MCF 10A (cell line): ENCODE measurements at regions not wholly inside any gene's neighbourhood (a gene's known extent, or its start where the extent isn't known, plus 50 kb on each side); places are given as distances from the start of the nearest gene placed in this dataset.

ENCODE experiments used
- BruUV-seq: library from RNA; stranded (reverse); fragments of 400-500 nt; replicated peaks from 2 replicates; lab custom pipeline; 2021; lab: Mats Ljungman, UMichigan
- CTCF ChIA-PET: fragments of 300-600 bp; sonication (Branson Sonifier 250); formaldehyde crosslinking; extraction: SDS; loops from one replicate; lab custom pipeline; 2021; ENCODE audit warnings: antibody characterized with exemption, inconsistent platforms; lab: Yijun Ruan, JAX
- POLR2A ChIA-PET: fragments of 300-600, 350-650 bp; sonication (Branson Sonifier 250); formaldehyde crosslinking; extraction: SDS; loops from one replicate; lab custom pipeline; 2020; ENCODE audit warnings: antibody characterized with exemption, inconsistent platforms; lab: Yijun Ruan, JAX
- DNase-seq: peaks from one replicate; pipeline ENCODE4 v3.0.0-alpha.2; 2018; ENCODE audit not compliant: unreplicated experiment
- H3K27ac Mint-ChIP-seq: one replicate; pipeline ENCODE4 v1.8.0; 2022; ENCODE audit warnings: mild to moderate bottlenecking, low read depth, mixed read lengths; ENCODE audit not compliant: unreplicated experiment
- H3K27me3 Mint-ChIP-seq: one replicate; pipeline ENCODE4 v1.8.0; 2022; ENCODE audit warnings: mixed read lengths; ENCODE audit not compliant: insufficient read depth, unreplicated experiment
- H3K36me3 Mint-ChIP-seq: one replicate; pipeline ENCODE4 v1.8.0; 2022; ENCODE audit warnings: mild to moderate bottlenecking, moderate library complexity, mixed read lengths; ENCODE audit not compliant: insufficient read depth, unreplicated experiment
- H3K4me1 Mint-ChIP-seq: one replicate; pipeline ENCODE4 v1.8.0; 2022; ENCODE audit warnings: mixed read lengths; ENCODE audit not compliant: insufficient read depth, unreplicated experiment
- H3K4me3 Mint-ChIP-seq: one replicate; pipeline ENCODE4 v1.8.0; 2022; ENCODE audit warnings: mild to moderate bottlenecking, moderate library complexity, mixed read lengths; ENCODE audit not compliant: unreplicated experiment
- H3K9me3 Mint-ChIP-seq: one replicate; pipeline ENCODE4 v1.8.0; 2022; ENCODE audit warnings: mixed read lengths; ENCODE audit not compliant: unreplicated experiment
- CTCF ChIP-seq: fragments of 200-600 bp; IDR thresholded peaks from one replicate; pipeline ENCODE4 v1.8.0; 2022; ENCODE audit warnings: antibody characterized with exemption, mild to moderate bottlenecking; ENCODE audit not compliant: unreplicated experiment
- intact Hi-C: fragments of 100-400 bp; cut with micrococcal nuclease; formaldehyde crosslinking; loops from 2 replicates; pipeline ENCODE4 v1.14.1; 2022

DNA sequence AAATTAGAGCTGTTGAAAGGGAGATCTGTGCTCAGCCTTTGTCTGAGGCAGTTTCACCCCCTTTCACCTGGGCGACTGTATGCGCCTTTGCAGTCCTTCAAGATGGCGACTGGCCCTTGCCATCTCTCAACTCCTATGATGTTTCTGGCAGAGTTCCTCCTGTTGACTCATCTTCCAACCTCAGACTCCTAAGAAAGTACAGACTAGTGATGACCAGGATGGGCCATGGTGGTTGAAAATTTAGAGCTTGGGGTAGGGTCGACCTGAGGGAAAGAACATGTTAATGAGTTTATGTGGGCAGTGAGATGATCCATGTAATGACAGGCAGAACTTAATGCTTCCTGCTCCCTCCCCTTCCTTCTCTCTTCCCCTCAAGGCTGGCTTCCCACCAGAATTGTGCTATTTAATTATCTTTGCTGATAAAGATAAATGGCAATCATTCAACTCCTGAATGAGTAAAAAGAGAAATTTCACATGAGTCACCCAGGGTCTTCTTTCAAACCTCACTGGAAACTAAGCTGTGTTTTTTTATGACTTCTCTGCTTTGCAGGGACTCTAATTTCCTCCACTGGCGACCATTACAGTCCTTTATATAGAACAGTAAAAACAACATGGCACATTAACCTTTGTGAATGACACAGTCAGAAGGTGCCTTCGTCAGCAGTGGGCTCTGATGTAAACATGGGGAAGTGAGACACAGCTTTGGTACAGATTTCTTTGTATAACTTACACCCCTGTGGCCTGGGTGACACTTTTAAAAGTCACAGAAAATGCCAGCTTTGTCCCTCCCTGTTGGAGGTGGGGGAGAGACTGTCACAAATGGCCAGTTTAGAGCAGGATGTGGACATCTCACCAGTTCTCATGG is 103.5 kb downstream of the SCP2D1 start:
- H3K27me3 Mint-ChIP-seq, result no peaks in the 10 kb centered on the region
- peaks cover 19% of the 10 kb centered on the region for H3K9me3 Mint-ChIP-seq
- H3K36me3 Mint-ChIP-seq, result no peaks in the 10 kb centered on the region
- CTCF ChIA-PET, result interaction anchor here (2.4 kb wide), 1 partner anchor 13 kb away, joined by 6 read pairs; no protein-coding TSS in a partner anchor
- no TSS peak for BruUV-seq
- H3K27ac Mint-ChIP-seq, result no peak overlapping the region
- TF ChIP-seq CTCF, result no peak
- H3K4me3 Mint-ChIP-seq, result no peak overlapping the region
- no peaks in the 10 kb centered on the region for H3K4me1 Mint-ChIP-seq
- intact Hi-C loops, result no loop called here
- POLR2A ChIA-PET, result no interaction called here
- no peak for DNase-seq

GRCh38 chr20:18919996-18920395 is 106.4 kb downstream of the SCP2D1 start:
- no peak for TF ChIP-seq CTCF
- intact Hi-C loops, result no loop called here
- H3K27me3 Mint-ChIP-seq, result no peaks in the 10 kb centered on the region
- peaks cover 19% of the 10 kb centered on the region for H3K9me3 Mint-ChIP-seq
- BruUV-seq, result no TSS peak
- H3K4me3 Mint-ChIP-seq, result no peak overlapping the region
- H3K36me3 Mint-ChIP-seq, result no peaks in the 10 kb centered on the region
- ChIA-PET POLR2A (no interaction called here), CTCF (no interaction called here)
- H3K4me1 Mint-ChIP-seq, result no peaks in the 10 kb centered on the region
- no peak overlapping the region for H3K27ac Mint-ChIP-seq
- DNase-seq, result no peak

GRCh38 chr20:18921291-18921690 is 107.7 kb downstream of the SCP2D1 start:
- no peak for DNase-seq
- POLR2A ChIA-PET, result no interaction called here
- CTCF ChIA-PET, result no interaction called here

GRCh38 chr20:18922251-18922650 is 108.7 kb downstream of the SCP2D1 start:
- CTCF ChIA-PET, result interaction anchor here (0.6 kb wide), 1 partner anchor 1915 kb away, joined by 3 read pairs; no protein-coding TSS in a partner anchor
- H3K4me3 Mint-ChIP-seq, result no peak overlapping the region
- DNase-seq, result no peak

More at GRCh38 chr20:18921291-18921690, 107.7 kb downstream of the SCP2D1 start:
- Mint-ChIP-seq H3K27me3 (no peaks in the 10 kb centered on the region), H3K27ac (no peak overlapping the region), H3K4me3 (no peak overlapping the region), H3K9me3 (peaks cover 18% of the 10 kb centered on the region), H3K36me3 (peaks cover 6% of the 10 kb centered on the region), H3K4me1 (no peaks in the 10 kb centered on the region)
- no peak for TF ChIP-seq CTCF
- BruUV-seq, result no TSS peak
- intact Hi-C loops, result no loop called here

More at GRCh38 chr20:18922251-18922650, 108.7 kb downstream of the SCP2D1 start:
- no peak for TF ChIP-seq CTCF
- peaks cover 6% of the 10 kb centered on the region for H3K36me3 Mint-ChIP-seq
- intact Hi-C loops, result no loop called here
- no TSS peak for BruUV-seq
- no peaks in the 10 kb centered on the region for H3K4me1 Mint-ChIP-seq
- no peak overlapping the region for H3K27ac Mint-ChIP-seq
- no peaks in the 10 kb centered on the region for H3K27me3 Mint-ChIP-seq
- H3K9me3 Mint-ChIP-seq, result peaks cover 26% of the 10 kb centered on the region
- POLR2A ChIA-PET, result no interaction called here
